Pancreas (tissue), 10 donors: ENCODE measurements at regions not wholly inside any gene's neighbourhood (a gene's known extent, or its start where the extent isn't known, plus 50 kb on each side); places are given as distances from the start of the nearest gene placed in this dataset.

ENCODE experiments used
- ATAC-seq, 4 donors: fragments of 200-7000 bp; cut with Tn5 transposase; one replicate each; pipeline versions ENCODE4 v1.8.0 to v1.9.1; 2020; ENCODE audit warnings: mild to moderate bottlenecking in 4 of 4, moderate library complexity in 4 of 4
- DNase-seq, 6 donors: peaks; one replicate each; pipeline ENCODE4 v3.0.0-alpha.2; 2020
- FAIRE-seq: peaks from 2 replicates; lab custom pipeline; 2012; peaks lifted over from hg19 to GRCh38; lab: Jason Lieb, UNC
- H3K27ac ChIP-seq, 4 donors: fragments of 200-600 bp; sonication (generic); 1 replicate in 3 of 4; 2 replicates in 1 of 4; pipeline versions ENCODE4 v1.5.0 to v1.8.0; 2020
- H3K27me3 ChIP-seq, 4 donors: fragments of 200-600 bp; one replicate each; pipeline ENCODE4 v1.8.0; 2021
- H3K36me3 ChIP-seq, 3 donors: fragments of 200-600 bp; sonication (generic) in 1 of 3; one replicate each; pipeline versions ENCODE4 v1.5.0 to v1.8.0; 2020 to 2021
- H3K4me1 ChIP-seq, 3 donors: fragments of 200-600 bp; one replicate each; pipeline ENCODE4 v1.8.0; 2021
- H3K4me3 ChIP-seq, 4 donors: fragments of 200-600 bp; sonication (generic) in 2 of 4; one replicate each; pipeline versions ENCODE4 v1.5.0 to v1.8.0; 2020 to 2021
- H3K9me3 ChIP-seq, 4 donors: fragments of 200-600 bp; one replicate each; pipeline ENCODE4 v1.8.0; 2021
- WGBS, 2 donors: extraction: QIAGEN DNeasy Blood & Tissue Kit; methylation state at CpG; one replicate each; pipeline ENCODE4 v1.1.7; 2013; 5-methylcytosine and 5-hydroxymethylcytosine counted together
- intact Hi-C, 3 donors: fragments of 100-400 bp; cut with DNase I; formaldehyde crosslinking; loops; one replicate each; pipeline versions ENCODE4 v1.11.1 to v1.14.2; 2022
- TF ChIP-seq, protein P1 (sequence below), 4 donors: fragments of 200-600 bp; sonication (generic) in 3 of 4; IDR thresholded peaks; one replicate each; pipeline versions ENCODE4 v1.5.0 to v1.8.0; 2021; ENCODE audit warnings: antibody characterized with exemption in 4 of 4
- donor health status: healthy with polysubstance abuse.
- donor health status: DM: no; HTN: no; CAD: no; lungs with moderate emphysema.
- donor health status: DM: no; HTN: no; CAD: no.
- donor health status: control.
- donor health status: control.
- donor health status: Bipolar disorder and iron deficiency.
- donor health status: DM: yes; HTN: yes; CAD: no.
- donor health status: DM: no; HTN: no; CAD: no.
- donor health status: DM: no; HTN: no; CAD: no.
- donor health status: DM: yes; HTN: yes; CAD: no.

DNA sequence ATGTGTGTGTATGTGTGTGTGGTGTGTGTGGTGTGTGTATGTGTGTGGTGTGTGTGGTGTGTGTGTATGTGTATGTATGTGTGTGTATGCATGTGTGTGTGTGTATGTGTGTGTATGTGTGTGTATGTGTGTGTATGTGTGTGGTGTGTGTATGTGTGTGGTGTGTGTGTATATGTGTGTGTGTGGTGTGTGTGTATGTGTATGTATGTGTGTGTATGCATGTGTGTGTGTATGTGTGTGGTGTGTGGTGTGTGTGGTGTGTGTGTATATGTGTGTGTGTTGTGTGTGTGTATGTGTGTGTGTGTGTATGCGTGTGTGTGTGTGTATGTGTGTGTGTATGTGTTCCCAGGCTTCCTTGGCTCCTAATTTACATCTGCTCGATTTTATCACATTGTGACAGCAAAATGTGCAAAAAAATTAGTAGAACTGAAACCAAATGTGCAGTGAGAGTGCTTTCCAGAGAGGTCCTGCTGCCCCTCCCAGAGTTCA is 234.5 kb downstream of the BMP7 start:
- Histone ChIP-seq H3K4me1 (no peaks in the 10 kb centered on the region), H3K27ac (no peak overlapping the region), H3K27me3 (peaks cover 0 to 7% (median 1%) of the 10 kb centered on the region in 4 donors), H3K36me3 (no peaks in the 10 kb centered on the region), H3K9me3 (no peaks in the 10 kb centered on the region), H3K4me3 (no peak overlapping the region)
- FAIRE-seq: no peak
- no peak for ATAC-seq
- TF ChIP-seq, protein P1, sequence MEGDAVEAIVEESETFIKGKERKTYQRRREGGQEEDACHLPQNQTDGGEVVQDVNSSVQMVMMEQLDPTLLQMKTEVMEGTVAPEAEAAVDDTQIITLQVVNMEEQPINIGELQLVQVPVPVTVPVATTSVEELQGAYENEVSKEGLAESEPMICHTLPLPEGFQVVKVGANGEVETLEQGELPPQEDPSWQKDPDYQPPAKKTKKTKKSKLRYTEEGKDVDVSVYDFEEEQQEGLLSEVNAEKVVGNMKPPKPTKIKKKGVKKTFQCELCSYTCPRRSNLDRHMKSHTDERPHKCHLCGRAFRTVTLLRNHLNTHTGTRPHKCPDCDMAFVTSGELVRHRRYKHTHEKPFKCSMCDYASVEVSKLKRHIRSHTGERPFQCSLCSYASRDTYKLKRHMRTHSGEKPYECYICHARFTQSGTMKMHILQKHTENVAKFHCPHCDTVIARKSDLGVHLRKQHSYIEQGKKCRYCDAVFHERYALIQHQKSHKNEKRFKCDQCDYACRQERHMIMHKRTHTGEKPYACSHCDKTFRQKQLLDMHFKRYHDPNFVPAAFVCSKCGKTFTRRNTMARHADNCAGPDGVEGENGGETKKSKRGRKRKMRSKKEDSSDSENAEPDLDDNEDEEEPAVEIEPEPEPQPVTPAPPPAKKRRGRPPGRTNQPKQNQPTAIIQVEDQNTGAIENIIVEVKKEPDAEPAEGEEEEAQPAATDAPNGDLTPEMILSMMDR (IDR thresholded peaks at IDR 0.05): no peak
- intact Hi-C loops: no loop called here
- WGBS, 2 donors: 46 to 49% methylated on average over 2 of the region's 2 CpGs
- no peak for DNase-seq

DNA sequence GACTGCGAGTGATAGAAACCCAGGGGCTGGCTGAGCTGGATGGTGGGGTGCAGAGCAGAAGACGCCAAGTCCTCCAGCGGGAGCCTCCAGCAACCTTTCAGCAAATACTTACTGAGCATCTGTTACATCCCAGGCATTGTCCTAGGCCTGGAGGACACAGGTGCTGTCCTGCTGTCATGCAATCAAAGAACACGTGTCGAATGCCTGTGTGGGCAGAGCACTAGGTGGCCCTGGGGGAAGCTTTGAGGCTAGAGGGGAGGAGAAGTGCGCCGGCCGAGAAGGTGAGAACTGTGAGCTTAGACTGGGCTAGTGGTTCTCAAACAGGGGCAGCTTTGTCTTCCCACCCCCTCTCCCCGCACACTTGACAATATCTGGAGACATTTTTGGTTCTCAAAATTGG is 233.6 kb downstream of the BMP7 start:
- TF ChIP-seq, protein P1 (IDR thresholded peaks at IDR 0.05): no peak
- Histone ChIP-seq H3K27me3 (peaks cover 0 to 7% (median 1%) of the 10 kb centered on the region in 4 donors), H3K9me3 (no peaks in the 10 kb centered on the region), H3K27ac (no peak overlapping the region), H3K4me3 (no peak overlapping the region), H3K4me1 (no peaks in the 10 kb centered on the region), H3K36me3 (no peaks in the 10 kb centered on the region)
- intact Hi-C loops: no loop called here
- 32 to 35% methylated on average over 9 of the region's 9 CpGs for WGBS, 2 donors
- FAIRE-seq (no peak), ATAC-seq (no peak), DNase-seq (no peak)

DNA sequence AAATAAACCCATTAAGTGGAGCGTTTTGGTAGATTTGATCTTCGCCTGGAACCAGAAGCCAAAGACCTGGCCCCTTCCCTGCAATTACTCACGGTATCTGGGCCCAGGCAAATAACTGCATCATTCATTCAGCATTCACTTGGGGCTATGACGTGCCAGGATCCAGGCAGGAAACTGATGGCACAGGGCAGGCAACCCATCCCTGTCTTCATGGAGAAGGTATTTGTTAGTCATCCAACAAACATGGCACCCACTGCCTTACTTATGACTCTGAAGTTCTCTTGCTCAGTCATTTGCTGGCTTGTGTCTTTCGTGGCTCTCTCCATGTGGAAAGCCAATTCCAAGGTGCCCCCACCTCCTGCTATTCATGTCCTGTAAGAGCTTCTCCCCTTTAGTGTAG is 232.4 kb downstream of the BMP7 start:
- H3K4me3 ChIP-seq: no peak overlapping the region
- peaks cover 0 to 7% (median 1%) of the 10 kb centered on the region in 4 donors for H3K27me3 ChIP-seq
- H3K4me1 ChIP-seq: no peaks in the 10 kb centered on the region
- no peak for FAIRE-seq
- no peaks in the 10 kb centered on the region for H3K9me3 ChIP-seq
- H3K36me3 ChIP-seq: no peaks in the 10 kb centered on the region
- no peak for ATAC-seq
- no peak overlapping the region for H3K27ac ChIP-seq
- intact Hi-C loops: no loop called here
- TF ChIP-seq, protein P1 (IDR thresholded peaks at IDR 0.05): no peak
- no peak for DNase-seq
- WGBS, 2 donors: 57 to 60% methylated on average over 5 of the region's 5 CpGs

DNA sequence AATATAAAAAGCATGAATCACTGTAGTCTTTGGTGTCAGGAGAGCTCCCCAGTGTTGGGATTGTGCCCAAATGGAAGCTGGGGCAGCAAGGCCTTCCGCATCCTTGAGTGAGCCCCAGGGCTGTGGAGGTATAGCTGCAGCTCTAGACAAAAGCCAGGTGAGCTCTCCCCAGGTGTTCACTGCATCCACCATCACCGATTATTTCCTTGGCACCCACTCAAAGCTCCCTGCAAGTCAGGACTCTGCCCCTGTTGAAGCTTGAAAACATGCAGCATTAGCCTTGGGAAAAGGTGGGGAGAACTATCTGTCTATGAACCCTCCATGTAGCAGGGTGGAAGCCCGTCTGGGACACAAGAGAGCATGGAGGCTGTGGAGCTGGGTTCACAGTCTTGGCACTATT is 228.8 kb downstream of the BMP7 start:
- no peaks in the 10 kb centered on the region for H3K9me3 ChIP-seq
- intact Hi-C loops: no loop called here
- no peaks in the 10 kb centered on the region for H3K36me3 ChIP-seq
- no peak overlapping the region for H3K4me3 ChIP-seq
- H3K4me1 ChIP-seq: no peaks in the 10 kb centered on the region
- DNase-seq: no peak
- no peak for ATAC-seq
- WGBS, 2 donors: 46 to 71% methylated on average over 3 of the region's 3 CpGs
- H3K27me3 ChIP-seq: peaks cover 0 to 2% (median 0%) of the 10 kb centered on the region in 4 donors
- no peak for FAIRE-seq
- TF ChIP-seq, protein P1 (IDR thresholded peaks at IDR 0.05): no peak
- no peak overlapping the region for H3K27ac ChIP-seq

DNA sequence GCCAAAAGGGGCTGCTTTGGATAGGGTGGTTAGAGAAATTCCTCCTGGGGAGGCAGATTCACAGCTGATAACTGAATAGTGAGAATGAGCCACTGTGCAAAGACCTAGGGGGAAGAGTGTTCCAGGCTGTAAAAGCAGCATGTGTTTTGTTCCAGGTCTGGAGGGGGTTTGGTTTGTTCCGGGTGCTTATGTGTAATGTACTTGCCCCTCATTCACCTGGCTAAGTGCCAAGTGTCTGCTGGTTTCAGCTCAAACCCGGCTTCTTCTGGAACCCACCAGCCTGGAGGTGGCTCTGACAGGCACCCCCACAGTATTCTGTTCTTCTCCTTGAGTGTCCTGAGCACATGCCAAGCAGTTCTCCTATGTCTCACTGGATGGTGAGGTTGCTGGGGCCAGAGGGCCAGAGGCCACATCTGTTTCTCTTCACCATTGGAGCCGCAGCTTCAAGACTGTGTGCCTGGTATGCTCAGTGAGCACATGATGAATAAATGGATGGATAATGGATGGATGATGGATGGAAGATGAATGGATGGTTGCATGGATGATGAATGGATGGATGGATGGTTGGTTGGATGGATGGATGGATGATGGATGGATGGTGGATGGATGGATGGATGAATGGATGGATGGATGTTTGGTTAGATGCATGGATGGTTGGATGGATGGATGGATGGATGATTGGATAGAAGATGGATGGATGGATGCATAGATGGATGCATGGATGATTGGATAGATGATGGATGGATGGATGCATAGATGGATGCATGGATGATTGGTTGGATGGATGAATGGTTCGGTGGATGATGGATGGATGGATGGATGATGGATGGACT is 227.6 kb downstream of the BMP7 start:
- H3K27me3 ChIP-seq: peaks cover 0 to 2% (median 0%) of the 10 kb centered on the region in 4 donors
- no peak overlapping the region for H3K4me3 ChIP-seq
- no peaks in the 10 kb centered on the region for H3K36me3 ChIP-seq
- no peak for FAIRE-seq
- no peaks in the 10 kb centered on the region for H3K4me1 ChIP-seq
- intact Hi-C loops: no loop called here
- ATAC-seq: no peak
- no peaks in the 10 kb centered on the region for H3K9me3 ChIP-seq
- no peak overlapping the region for H3K27ac ChIP-seq
- 58 to 75% methylated on average over 4 of the region's 4 CpGs for WGBS, 2 donors
- DNase-seq: no peak
- TF ChIP-seq, protein P1 (IDR thresholded peaks at IDR 0.05): no peak
